HG03196 (cell line): ENCODE measurements at regions not wholly inside any gene's neighbourhood (a gene's known extent, or its start where the extent isn't known, plus 50 kb on each side); places are given as distances from the start of the nearest gene placed in this dataset.

Source experiments
- ATAC-seq: cut with Tn5 transposase; IDR thresholded peaks from one replicate; pipeline ENCODE4 v1.9.1; 2021; ENCODE audit not compliant: unreplicated experiment

GRCh38 chr11:71357414-71357813 is 90.8 kb downstream of the DHCR7 start:
- no peak for ATAC-seq

- ATAC-seq, result no peak
These were observed 91.3 kb downstream of the DHCR7 start for GRCh38 chr11:71356904-71357303.

DNA sequence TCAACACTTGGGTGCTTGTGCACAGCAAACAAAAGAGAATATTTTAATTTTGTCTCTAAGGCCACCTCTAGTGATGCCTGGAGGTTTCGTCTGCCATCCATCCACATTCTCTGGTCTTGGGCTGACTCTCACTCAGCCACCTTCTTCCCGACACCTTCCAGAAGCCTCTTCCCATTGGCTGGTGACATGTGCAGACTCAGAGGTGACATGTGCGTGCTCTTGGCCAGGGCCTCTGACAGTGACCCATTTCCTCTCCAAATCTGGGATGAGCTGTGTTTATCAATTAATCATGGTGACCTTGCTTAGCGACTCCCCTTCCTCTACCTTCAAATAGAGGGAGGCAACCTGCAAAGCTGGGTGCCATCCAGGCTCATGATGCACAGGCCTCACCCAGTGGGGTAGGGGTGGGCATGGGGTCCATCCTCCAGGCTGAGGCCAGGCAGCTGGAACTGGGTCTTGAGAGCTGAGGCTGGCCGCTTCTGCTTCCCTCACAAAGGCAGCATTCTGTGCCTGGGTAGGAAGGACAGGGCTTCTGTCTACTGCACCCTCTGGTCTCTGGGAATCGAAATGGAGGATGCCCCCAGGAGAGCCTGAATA is 91.8 kb downstream of the DHCR7 start:
- no peak for ATAC-seq

DNA sequence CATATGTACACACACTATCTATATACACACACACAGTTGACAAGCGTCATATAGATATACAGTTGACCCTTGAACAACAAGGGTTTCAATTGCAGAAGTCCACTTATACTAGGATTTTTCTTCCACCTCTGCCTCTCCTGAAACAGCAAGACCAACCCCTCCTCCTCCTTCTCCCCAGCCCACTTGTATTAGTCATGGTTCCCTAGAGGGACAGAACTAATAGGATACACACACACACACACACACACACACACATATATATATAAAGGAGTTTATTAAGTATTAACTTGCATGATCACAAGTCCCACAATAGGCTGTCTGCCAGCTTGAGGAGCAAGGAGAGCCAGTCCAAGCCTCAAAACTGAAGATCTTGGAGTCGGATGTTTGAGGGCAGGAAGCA is 92.9 kb downstream of the DHCR7 start:
- no peak for ATAC-seq

- no peak for ATAC-seq
These were observed 93.6 kb downstream of the DHCR7 start for GRCh38 chr11:71354394-71355105.

GRCh38 chr11:71352748-71353147 is 95.4 kb downstream of the DHCR7 start:
- no peak for ATAC-seq

GRCh38 chr11:71352226-71352625 is 96.0 kb downstream of the DHCR7 start:
- ATAC-seq, result no peak

GRCh38 chr11:71349627-71350026 is 97.2 kb upstream of the SHANK2 start:
- ATAC-seq, result no peak

DNA sequence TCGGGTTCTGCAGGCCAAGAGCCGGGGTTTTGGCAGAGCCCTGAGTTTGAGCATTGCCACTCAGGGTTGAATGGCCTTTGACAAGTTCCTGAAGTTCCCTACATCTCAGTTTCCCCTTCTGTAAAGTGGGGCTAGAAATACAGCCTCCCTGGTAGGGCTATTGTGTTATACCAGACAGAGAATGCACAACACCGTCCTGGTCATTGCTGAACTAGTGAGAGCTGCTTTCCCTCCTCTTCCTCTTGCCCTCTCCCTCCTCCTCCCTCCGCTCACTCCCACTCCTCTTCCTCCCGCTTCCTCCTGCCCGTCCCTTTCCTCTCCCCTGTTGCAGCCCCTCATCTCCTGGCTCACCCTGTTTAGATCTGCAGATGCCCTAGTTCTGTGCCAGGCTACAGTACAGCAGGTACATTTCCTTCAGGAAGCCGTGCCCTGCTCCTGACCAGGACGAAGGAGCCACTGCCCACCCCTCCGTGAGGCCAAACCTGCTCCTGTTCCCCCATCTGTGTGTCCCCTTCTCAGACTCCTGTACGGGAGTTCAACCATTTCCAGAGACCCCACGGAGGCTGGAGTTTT is 91.5 kb upstream of the SHANK2 start:
- no peak for ATAC-seq

DNA sequence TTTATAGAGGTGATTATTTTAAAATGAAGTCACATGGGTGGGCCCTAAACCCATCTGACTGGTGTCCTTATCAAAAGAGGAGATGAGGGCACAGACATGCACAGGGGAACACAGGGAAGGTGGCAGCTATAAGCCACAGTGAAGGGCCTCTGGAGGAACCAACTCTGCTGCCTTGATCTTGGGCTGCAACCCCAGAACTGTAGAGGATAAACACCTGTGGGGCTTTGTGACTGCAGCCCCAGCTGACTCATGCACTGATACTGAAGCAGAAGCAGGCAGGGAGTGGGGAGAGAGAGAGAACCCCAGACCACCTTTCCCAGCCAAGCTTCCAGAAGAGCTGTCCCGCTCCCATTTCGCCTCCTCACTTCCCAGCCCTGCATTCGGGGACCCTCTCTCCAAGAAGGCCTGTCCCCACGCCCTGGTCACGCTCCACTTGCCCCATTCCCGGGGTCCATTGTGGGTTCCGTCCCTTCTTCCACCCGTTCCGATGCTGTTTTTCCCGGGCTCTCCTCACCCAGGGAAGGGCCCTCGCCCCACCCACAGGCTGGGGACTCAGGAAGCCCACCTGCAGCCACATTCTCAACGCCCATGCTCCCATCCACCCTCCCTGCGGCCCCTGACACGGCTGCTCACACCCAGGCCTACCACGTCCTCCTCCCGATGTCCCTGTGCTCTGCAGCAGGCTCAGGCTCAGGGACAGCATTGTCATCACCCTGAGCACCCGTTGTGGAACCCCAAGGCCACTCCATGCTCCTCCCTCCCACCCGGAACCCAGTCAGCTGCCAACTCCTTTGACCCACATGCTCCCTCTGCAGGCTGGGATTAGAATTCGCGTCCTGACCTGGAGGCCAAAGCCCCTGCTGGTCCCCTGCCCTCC is 90.8 kb upstream of the SHANK2 start:
- ATAC-seq, result no peak

DNA sequence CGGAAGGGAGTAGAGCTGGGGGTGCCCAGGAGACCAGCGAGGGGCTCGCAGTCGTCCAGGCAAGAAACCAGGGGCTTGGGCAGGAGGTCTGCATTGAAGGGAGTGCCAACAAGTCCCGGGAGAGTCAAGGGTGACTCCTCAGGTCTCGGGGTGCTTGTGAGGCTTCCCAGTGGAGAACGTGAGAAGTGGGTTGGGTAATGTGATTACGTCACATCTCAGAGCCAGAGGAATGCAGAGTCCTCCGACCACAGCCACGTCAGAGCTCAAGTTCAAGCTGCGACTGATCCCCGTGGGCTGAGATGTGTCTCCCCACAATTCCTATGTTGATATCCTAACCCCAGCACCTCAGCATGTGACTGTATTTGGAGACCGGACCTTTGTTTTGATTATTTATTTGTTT is 89.7 kb upstream of the SHANK2 start:
- ATAC-seq, result no peak

DNA sequence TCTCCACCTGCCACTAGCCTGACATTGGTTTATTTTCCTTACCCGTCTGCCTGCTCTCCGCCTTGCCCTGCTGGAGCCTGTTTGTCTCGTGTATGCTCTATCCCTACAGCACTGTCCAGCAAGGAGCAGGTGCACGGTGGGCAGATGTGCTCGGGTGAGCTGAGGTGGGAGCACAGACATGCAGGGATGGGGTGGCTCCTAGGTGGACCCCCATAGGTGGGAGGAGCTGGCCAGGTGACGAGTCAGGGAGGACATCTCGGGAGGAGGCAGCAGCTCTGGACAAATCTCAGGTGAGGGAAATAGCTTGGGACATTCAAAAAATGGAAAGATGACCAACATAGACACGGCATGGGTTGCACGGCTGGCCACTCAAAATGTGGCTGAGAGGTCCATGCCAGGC is 89.2 kb upstream of the SHANK2 start:
- ATAC-seq, result no peak

GRCh38 chr11:71341173-71341572 is 88.8 kb upstream of the SHANK2 start:
- ATAC-seq, result no peak

DNA sequence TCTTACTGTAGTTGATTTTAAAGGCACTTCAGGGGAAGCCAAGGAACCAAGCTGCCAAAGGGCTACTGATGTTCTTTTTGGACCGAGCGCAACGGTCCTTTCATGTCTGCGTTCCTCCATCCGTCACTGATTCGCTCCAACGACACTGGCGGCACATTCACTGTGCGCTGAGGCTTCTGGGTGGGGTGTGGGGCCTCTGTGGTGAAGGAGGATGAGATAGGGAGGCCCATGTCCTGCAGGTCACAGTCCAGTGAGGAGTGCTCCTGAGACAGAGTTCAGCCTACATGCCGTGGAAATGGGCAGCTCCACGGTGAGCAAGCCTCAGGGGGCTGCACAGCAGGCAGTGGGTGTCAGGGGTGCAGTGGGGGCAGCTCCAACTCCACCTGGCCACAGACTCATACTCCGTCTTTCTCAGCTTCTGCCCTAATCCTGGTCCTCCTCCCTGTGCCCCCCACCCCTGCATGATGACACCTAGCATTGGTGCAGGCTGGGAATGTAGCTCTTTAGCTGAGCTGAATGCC is 87.8 kb upstream of the SHANK2 start:
- no peak for ATAC-seq

DNA sequence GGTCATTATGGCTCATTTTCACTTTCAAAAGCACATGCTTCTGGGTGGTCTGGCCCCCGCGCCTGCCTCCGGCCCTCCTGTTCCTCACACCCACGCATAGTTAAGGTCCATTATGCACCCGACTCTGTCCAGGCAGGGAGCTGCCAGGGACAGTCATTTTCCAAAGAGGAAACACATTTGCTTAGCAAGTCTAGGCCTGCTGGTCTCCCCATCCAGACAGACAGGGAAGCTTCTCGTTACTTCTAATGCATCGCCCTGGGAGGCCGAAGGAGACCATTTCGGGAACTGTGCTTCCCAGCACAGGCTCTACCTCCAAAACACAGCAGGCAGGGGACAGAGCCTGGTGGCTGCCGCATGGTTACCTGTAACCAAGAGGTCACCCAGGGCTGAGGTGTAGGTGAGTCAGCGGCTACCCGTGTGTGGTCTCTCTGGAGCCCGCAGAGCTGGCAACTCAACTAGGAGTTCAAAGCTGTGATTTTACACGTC is 87.1 kb upstream of the SHANK2 start:
- ATAC-seq, result no peak

GRCh38 chr11:71338801-71339395 is 86.5 kb upstream of the SHANK2 start:
- ATAC-seq, result no peak

DNA sequence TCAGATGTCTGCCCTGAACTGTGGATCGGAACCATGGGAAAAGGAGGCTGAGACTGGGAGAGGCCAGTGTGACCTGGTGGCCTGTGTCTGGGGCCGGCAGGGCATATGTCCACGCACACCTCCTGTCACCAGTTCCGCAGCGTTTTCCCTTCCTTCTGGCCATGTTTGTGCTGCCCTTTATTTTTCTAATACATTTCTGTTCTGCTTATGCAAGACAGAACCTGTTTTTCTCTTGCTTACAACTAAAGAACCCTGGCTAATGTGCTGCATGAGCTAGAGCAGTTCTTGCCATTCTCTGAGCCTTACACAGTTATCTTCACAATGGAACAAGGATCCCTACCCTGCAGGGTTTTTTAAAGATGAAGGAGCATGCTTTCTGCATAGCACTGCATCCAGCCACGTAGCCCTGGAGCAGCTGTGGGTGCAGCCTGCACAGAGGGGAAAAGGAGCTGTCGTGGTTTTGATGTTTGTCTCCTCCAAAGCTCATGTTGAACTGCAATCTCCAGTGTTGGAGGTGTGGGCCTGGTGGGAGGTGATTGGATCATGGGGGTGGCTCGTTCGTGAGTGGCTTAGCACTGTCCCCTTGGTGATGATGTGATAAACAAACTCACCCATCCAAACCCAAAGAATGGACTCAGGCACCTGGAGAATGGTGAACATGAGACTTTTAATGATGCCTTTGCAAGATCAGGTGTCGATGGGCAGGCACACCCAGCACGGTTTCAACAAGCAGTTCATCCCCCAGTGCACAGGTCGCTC is 84.8 kb upstream of the SHANK2 start:
- ATAC-seq, result no peak

GRCh38 chr11:71336176-71336995 is 84.0 kb upstream of the SHANK2 start:
- ATAC-seq, result no peak

- no peak for ATAC-seq
These were observed 83.0 kb upstream of the SHANK2 start for GRCh38 chr11:71335371-71335770.
